HG03103 (cell line): ENCODE measurements at regions not wholly inside any gene's neighbourhood (a gene's known extent, or its start where the extent isn't known, plus 50 kb on each side); places are given as distances from the start of the nearest gene placed in this dataset.
"Not testable (repeated sequence)": the region's sequence is repeated elsewhere in the genome, so short reads cannot be mapped to it uniquely, and the experiment has no call there.

Source experiments
- ATAC-seq: cut with Tn5 transposase; IDR thresholded peaks from one replicate; pipeline ENCODE4 v1.9.1; 2021; ENCODE audit warnings: low read depth; ENCODE audit not compliant: unreplicated experiment

- no peak for ATAC-seq
Measured at GRCh38 chr7:131151034-131151433, 176.6 kb upstream of the MKLN1 start.

GRCh38 chr7:131152766-131153165, 174.9 kb upstream of the MKLN1 start:
- ATAC-seq, result no peak

GRCh38 chr7:131154380-131154779, 173.3 kb upstream of the MKLN1 start:
- no peak for ATAC-seq

- ATAC-seq, result no peak
Measured at GRCh38 chr7:131157530-131158243, 170.0 kb upstream of the MKLN1 start.

- ATAC-seq, result not testable (repeated sequence)
Measured at GRCh38 chr7:131158244-131158636, 169.4 kb upstream of the MKLN1 start.

GRCh38 chr7:131159961-131160361, 167.7 kb upstream of the MKLN1 start:
- no peak for ATAC-seq

GRCh38 chr7:131161103-131161502, 166.6 kb upstream of the MKLN1 start:
- no peak for ATAC-seq

GRCh38 chr7:131164025-131164925, 163.4 kb upstream of the MKLN1 start:
- no peak for ATAC-seq

GRCh38 chr7:131166066-131166465, 161.6 kb upstream of the MKLN1 start:
- no peak for ATAC-seq

- no peak for ATAC-seq
Measured at GRCh38 chr7:131170440-131171271, 157.0 kb upstream of the MKLN1 start.

GRCh38 chr7:131173145-131173890, 154.4 kb upstream of the MKLN1 start:
- ATAC-seq, result no peak

- ATAC-seq, result no peak
Measured at GRCh38 chr7:131174391-131174790, 153.3 kb upstream of the MKLN1 start.

GRCh38 chr7:131174855-131175254, 152.8 kb upstream of the MKLN1 start:
- ATAC-seq, result no peak

GRCh38 chr7:131182446-131183058, 145.1 kb upstream of the MKLN1 start:
- ATAC-seq, result no peak

- ATAC-seq, result no peak
Measured at GRCh38 chr7:131183072-131183471, 144.6 kb upstream of the MKLN1 start.

- no peak for ATAC-seq
Measured at GRCh38 chr7:131183611-131184119, 144.0 kb upstream of the MKLN1 start.

GRCh38 chr7:131186816-131187215, 140.9 kb upstream of the MKLN1 start:
- no peak for ATAC-seq

GRCh38 chr7:131188367-131189339, 139.0 kb upstream of the MKLN1 start:
- ATAC-seq, result peak; percentile 84
